SU-DHL-6 (cell line): ENCODE measurements at regions not wholly inside any gene's neighbourhood (a gene's known extent, or its start where the extent isn't known, plus 50 kb on each side); places are given as distances from the start of the nearest gene placed in this dataset.

Source experiments
- H2AFZ ChIP-seq: fragments of 200-600 bp; sonication (generic); 2 replicates; pipeline ENCODE4 v1.6.1; 2014; ENCODE audit warnings: low read depth, mild to moderate bottlenecking, moderate library complexity, mixed read lengths, antibody characterized with exemption, low read length; ENCODE audit not compliant: severe bottlenecking
- H3F3A ChIP-seq: fragments of 200-600 bp; shearing (Covaris generic); 2 replicates; pipeline ENCODE4 v1.6.0; 2016; ENCODE audit warnings: antibody characterized with exemption, mild to moderate bottlenecking; ENCODE audit not compliant: insufficient read depth
- H3K27ac ChIP-seq: fragments of 200-600 bp; sonication (generic); 2 replicates; pipeline ENCODE4 v1.5.1; 2016; ENCODE audit warnings: low read depth, mild to moderate bottlenecking, low read length, moderate library complexity, mixed read lengths
- H3K27me3 ChIP-seq: fragments of 200-600 bp; sonication (generic), shearing (Covaris generic); 2 replicates; pipeline ENCODE4 v1.6.0; 2014; ENCODE audit warnings: mild to moderate bottlenecking, low read length
- H3K36me3 ChIP-seq: fragments of 200-600 bp; sonication (generic); 2 replicates; pipeline ENCODE4 v1.6.1; 2014; ENCODE audit warnings: mild to moderate bottlenecking, low read length, mixed read lengths
- H3K4me2 ChIP-seq: fragments of 300-600, 200-600 bp; shearing (Covaris generic), sonication (generic); 2 replicates; pipeline ENCODE4 v1.6.0; 2014; ENCODE audit warnings: low read length, low read depth, mild to moderate bottlenecking; ENCODE audit not compliant: poor library complexity, severe bottlenecking
- H3K4me3 ChIP-seq: fragments of 200-600 bp; sonication (generic); 2 replicates; pipeline ENCODE4 v1.5.1; 2014; ENCODE audit warnings: antibody characterized with exemption, low read length, mild to moderate bottlenecking, mixed read lengths; ENCODE audit not compliant: insufficient read depth, poor library complexity, severe bottlenecking
- H3K79me2 ChIP-seq: fragments of 200-600 bp; sonication (generic); 2 replicates; pipeline ENCODE4 v1.6.1; 2014; ENCODE audit warnings: mild to moderate bottlenecking, low read length, moderate library complexity; ENCODE audit not compliant: insufficient read depth
- H3K9ac ChIP-seq: fragments of 200-600 bp; sonication (generic); 2 replicates; pipeline ENCODE4 v1.7.0; 2014; ENCODE audit warnings: mild to moderate bottlenecking, low read length
- H3K9me2 ChIP-seq: fragments of 200-600 bp; sonication (generic); replicated peaks from 2 replicates; pipeline ENCODE4 v1.6.1; 2014; ENCODE audit warnings: low read length; ENCODE audit not compliant: insufficient read depth
- H3K9me3 ChIP-seq: fragments of 200-600 bp; sonication (generic); 2 replicates; pipeline ENCODE4 v1.6.1; 2014; ENCODE audit warnings: low read length, mixed read lengths; ENCODE audit not compliant: insufficient read depth
- H4K20me1 ChIP-seq: fragments of 200-600 bp; sonication (generic); 2 replicates; pipeline ENCODE4 v1.6.1; 2014; ENCODE audit warnings: low read depth, mild to moderate bottlenecking, antibody characterized with exemption, low read length, moderate library complexity, mixed read lengths
- CTCF ChIP-seq: fragments of 200-600 bp; sonication (generic); IDR thresholded peaks from one replicate; pipeline ENCODE4 v1.5.1; 2017; ENCODE audit warnings: antibody characterized with exemption, mild to moderate bottlenecking, low read length, moderate library complexity; ENCODE audit not compliant: insufficient read depth, poor library complexity, severe bottlenecking
- EZH2phosphoT487 ChIP-seq: fragments of 200-600 bp; sonication (generic), shearing (Covaris generic); conservative IDR thresholded peaks from 2 replicates; pipeline ENCODE4 v1.6.1; 2018; ENCODE audit warnings: mild to moderate bottlenecking, antibody characterized with exemption, low read length, moderate library complexity, mixed read lengths

GRCh38 chr16:82535262-82535661 lies 91.5 kb upstream of the CDH13 start:
- Histone ChIP-seq H3K4me2 (no peak overlapping the region), H4K20me1 (no peaks in the 10 kb centered on the region), H3K36me3 (no peaks in the 10 kb centered on the region), H3K4me3 (no peak overlapping the region), H3F3A (no peaks in the 10 kb centered on the region), H2AFZ (no peak overlapping the region), H3K9ac (no peak overlapping the region), H3K79me2 (no peaks in the 10 kb centered on the region), H3K27ac (no peak overlapping the region), H3K27me3 (no peaks in the 10 kb centered on the region), H3K9me2 (no peaks in the 10 kb centered on the region), H3K9me3 (no peaks in the 10 kb centered on the region)
- TF ChIP-seq CTCF = no peak
- no peak for TF ChIP-seq EZH2phosphoT487

DNA sequence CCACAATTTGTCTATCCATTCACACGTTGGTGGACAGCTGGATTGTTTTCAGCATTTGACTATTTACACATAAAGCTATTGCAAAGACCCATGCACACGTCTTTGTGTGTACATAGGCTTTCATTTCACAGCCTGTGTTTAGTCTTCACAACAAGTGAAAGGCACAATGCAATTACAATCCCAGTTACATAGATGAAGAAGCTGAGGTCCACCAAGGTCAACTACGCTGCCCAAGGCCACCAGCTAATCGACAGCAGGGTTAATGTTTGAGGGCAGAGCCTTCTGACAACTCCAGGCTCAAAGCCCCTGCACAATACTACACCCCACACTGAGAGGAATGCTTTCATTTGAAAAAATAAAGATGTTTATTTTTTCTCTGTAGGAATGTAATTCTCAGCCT lies 93.6 kb upstream of the CDH13 start:
- Histone ChIP-seq H3K79me2 (no peaks in the 10 kb centered on the region), H3K9me3 (no peaks in the 10 kb centered on the region)

GRCh38 chr16:82530883-82531282 lies 95.9 kb upstream of the CDH13 start:
- H3K4me3 ChIP-seq = no peak overlapping the region
- no peak for TF ChIP-seq EZH2phosphoT487
- TF ChIP-seq CTCF = no peak
- H3K9me2 ChIP-seq = no peaks in the 10 kb centered on the region

More for the DNA sequence above, 93.6 kb upstream of the CDH13 start:
- H3K27me3 ChIP-seq = no peaks in the 10 kb centered on the region
- H3K9me2 ChIP-seq = no peaks in the 10 kb centered on the region
- H3K4me2 ChIP-seq = no peak overlapping the region
- no peaks in the 10 kb centered on the region for H3K36me3 ChIP-seq
- no peaks in the 10 kb centered on the region for H4K20me1 ChIP-seq
- no peaks in the 10 kb centered on the region for H3F3A ChIP-seq
- H3K9ac ChIP-seq = no peak overlapping the region
- H2AFZ ChIP-seq = no peak overlapping the region
- TF ChIP-seq EZH2phosphoT487 = no peak
- TF ChIP-seq CTCF = no peak
- no peak overlapping the region for H3K27ac ChIP-seq
- no peak overlapping the region for H3K4me3 ChIP-seq

GRCh38 chr16:82527101-82527500 lies 99.7 kb upstream of the CDH13 start:
- Histone ChIP-seq H2AFZ (no peak overlapping the region), H3K27me3 (no peaks in the 10 kb centered on the region), H3K9ac (no peak overlapping the region), H3F3A (no peaks in the 10 kb centered on the region), H3K9me3 (no peaks in the 10 kb centered on the region), H4K20me1 (no peaks in the 10 kb centered on the region), H3K4me3 (no peak overlapping the region), H3K27ac (no peak overlapping the region), H3K36me3 (no peaks in the 10 kb centered on the region), H3K79me2 (no peaks in the 10 kb centered on the region), H3K9me2 (no peaks in the 10 kb centered on the region), H3K4me2 (no peak overlapping the region)
- TF ChIP-seq CTCF (no peak), EZH2phosphoT487 (no peak)

More at GRCh38 chr16:82530883-82531282, 95.9 kb upstream of the CDH13 start:
- Histone ChIP-seq H2AFZ (no peak overlapping the region), H3K4me2 (no peak overlapping the region), H3K9ac (no peak overlapping the region), H3K9me3 (no peaks in the 10 kb centered on the region), H3K27ac (no peak overlapping the region), H3K27me3 (no peaks in the 10 kb centered on the region), H3K79me2 (no peaks in the 10 kb centered on the region), H4K20me1 (no peaks in the 10 kb centered on the region), H3K36me3 (no peaks in the 10 kb centered on the region), H3F3A (no peaks in the 10 kb centered on the region)
